PC-9 (cell line): ENCODE measurements at regions not wholly inside any gene's neighbourhood (a gene's known extent, or its start where the extent isn't known, plus 50 kb on each side); places are given as distances from the start of the nearest gene placed in this dataset.

Experiments used
- BruUV-seq: library from RNA; stranded (reverse); fragments of 400-500 nt; replicated peaks from 2 replicates; lab custom pipeline; 2021; lab: Mats Ljungman, UMichigan
- CTCF ChIA-PET: fragments of 300-600 bp; sonication (Branson Sonifier 250); formaldehyde crosslinking; loops from one replicate; lab custom pipeline; 2022; ENCODE audit warnings: antibody characterized with exemption; lab: Charles Lee
- POLR2A ChIA-PET: fragments of 300-600 bp; sonication (Branson Sonifier 250); formaldehyde crosslinking; loops from one replicate; lab custom pipeline; 2022; ENCODE audit warnings: antibody characterized with exemption; ENCODE audit not compliant: unreplicated experiment; lab: Charles Lee
- DNase-seq, 2 experiments: peaks; one replicate each; pipeline versions ENCODE4 v3.0.0 to v3.0.0-alpha.2; 2015 to 2022; ENCODE audit warnings: mixed read lengths in 1 of 2
- H2AFZ ChIP-seq: fragments of 200-600 bp; sonication (generic); 2 replicates; pipeline ENCODE4 v1.8.1; 2017; ENCODE audit warnings: antibody characterized with exemption
- H3F3A ChIP-seq: fragments of 200-600 bp; sonication (generic); 2 replicates; pipeline ENCODE4 v1.8.1; 2017; ENCODE audit warnings: antibody characterized with exemption, mild to moderate bottlenecking, low read depth; ENCODE audit not compliant: insufficient read depth
- H3K27ac ChIP-seq: fragments of 200-600 bp; sonication (generic); 2 replicates; pipeline ENCODE4 v1.6.1; 2016; ENCODE audit warnings: mixed run types
- H3K27me3 ChIP-seq: fragments of 200-600 bp; sonication (generic); 2 replicates; pipeline ENCODE4 v1.6.1; 2016; ENCODE audit warnings: low read depth, mixed run types; ENCODE audit not compliant: insufficient read depth
- H3K36me3 ChIP-seq: fragments of 200-600 bp; sonication (generic); 2 replicates; pipeline ENCODE4 v1.6.1; 2016; ENCODE audit warnings: low read depth, mixed run types
- H3K4me1 ChIP-seq: fragments of 200-600 bp; sonication (generic); replicated peaks from 2 replicates; pipeline ENCODE4 v1.6.1; 2016; ENCODE audit warnings: mixed run types; ENCODE audit not compliant: insufficient read depth
- H3K4me2 ChIP-seq: fragments of 200-600 bp; sonication (generic); 2 replicates; pipeline ENCODE4 v1.6.1; 2017; ENCODE audit warnings: mixed run types
- H3K4me3 ChIP-seq: fragments of 200-600 bp; sonication (generic); 2 replicates; pipeline ENCODE4 v1.6.1; 2016; ENCODE audit warnings: mixed run types
- H3K79me2 ChIP-seq: fragments of 200-600 bp; sonication (generic); 2 replicates; pipeline ENCODE4 v1.6.1; 2017; ENCODE audit warnings: low read depth, mixed run types
- H3K9me2 ChIP-seq: fragments of 200-600 bp; sonication (generic); 2 replicates; pipeline ENCODE4 v1.8.1; 2017; ENCODE audit warnings: mild to moderate bottlenecking; ENCODE audit not compliant: insufficient read depth
- H3K9me3 ChIP-seq: fragments of 200-600 bp; sonication (generic); 2 replicates; pipeline ENCODE4 v1.8.1; 2016; ENCODE audit warnings: low read depth; ENCODE audit not compliant: insufficient read depth
- H4K20me1 ChIP-seq: fragments of 200-600 bp; sonication (generic); 2 replicates; pipeline ENCODE4 v1.8.1; 2017; ENCODE audit not compliant: insufficient read depth
- CTCF ChIP-seq: fragments of 200-600 bp; sonication (generic); conservative IDR thresholded peaks from 2 replicates; pipeline ENCODE4 v1.6.1; 2017; ENCODE audit warnings: mixed run types, antibody characterized with exemption, mild to moderate bottlenecking, moderate library complexity
- EZH2 ChIP-seq: fragments of 200-600 bp; sonication (generic); IDR thresholded peaks from 2 replicates; pipeline ENCODE4 v1.8.0; 2017; ENCODE audit warnings: antibody characterized with exemption, low read depth
- intact Hi-C: fragments of 100-400 bp; cut with micrococcal nuclease; formaldehyde crosslinking; loops from one replicate; pipeline ENCODE4 v1.10.0; 2022; ENCODE audit not compliant: unreplicated experiment

GRCh38 chr22:47361247-47361646 lies 598.8 kb downstream of the TBC1D22A start:
- no peak for TF ChIP-seq CTCF
- TF ChIP-seq EZH2: no peak
- H2AFZ ChIP-seq: no peak overlapping the region
- no peaks in the 10 kb centered on the region for H3K4me1 ChIP-seq
- no peaks in the 10 kb centered on the region; the same call in 1 of the 2 replicates for H4K20me1 ChIP-seq
- no peaks in the 10 kb centered on the region for H3K79me2 ChIP-seq
- intact Hi-C loops: no loop called here
- H3K4me3 ChIP-seq: no peak overlapping the region
- ChIA-PET POLR2A (no interaction called here), CTCF (no interaction called here)
- no peaks in the 10 kb centered on the region for H3F3A ChIP-seq
- no peaks in the 10 kb centered on the region for H3K9me2 ChIP-seq
- no peak overlapping the region for H3K27ac ChIP-seq
- peaks cover 82% of the 10 kb centered on the region for H3K27me3 ChIP-seq
- H3K9me3 ChIP-seq: no peaks in the 10 kb centered on the region; the same call in 1 of the 2 replicates
- H3K36me3 ChIP-seq: no peaks in the 10 kb centered on the region
- no TSS peak for BruUV-seq
- DNase-seq: no peak
- H3K4me2 ChIP-seq: no peak overlapping the region

DNA sequence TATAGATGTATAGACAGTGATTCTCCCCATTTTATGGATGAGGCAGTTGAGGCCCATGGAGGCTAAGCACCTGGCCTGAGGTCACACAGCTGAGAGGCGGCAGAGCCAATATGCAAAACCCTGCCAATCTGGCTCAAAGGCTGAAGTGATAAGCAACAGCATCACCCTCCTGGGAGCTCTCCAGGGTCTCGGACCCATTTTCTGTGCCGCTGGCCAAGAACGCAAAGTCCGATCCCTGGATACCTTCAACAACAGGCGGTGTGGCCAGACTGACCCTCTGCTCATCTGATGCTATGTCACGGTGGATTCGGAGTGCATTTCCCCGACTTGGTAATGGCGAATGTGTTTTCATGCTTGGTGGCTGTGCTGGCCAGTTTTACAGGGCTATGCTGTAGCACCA lies 595.0 kb downstream of the TBC1D22A start:
- TF ChIP-seq CTCF (no peak), EZH2 (no peak)
- no peak for DNase-seq
- no peaks in the 10 kb centered on the region; the same call in 1 of the 2 replicates for H3K9me3 ChIP-seq
- H3K27ac ChIP-seq: no peak overlapping the region
- no peaks in the 10 kb centered on the region for H3K36me3 ChIP-seq
- CTCF ChIA-PET: no interaction called here
- no peak overlapping the region for H3K4me3 ChIP-seq
- H3K4me2 ChIP-seq: no peak overlapping the region
- peaks cover 96% of the 10 kb centered on the region for H3K27me3 ChIP-seq
- H4K20me1 ChIP-seq: no peaks in the 10 kb centered on the region; the same call in 1 of the 2 replicates
- POLR2A ChIA-PET: no interaction called here
- no peak overlapping the region for H2AFZ ChIP-seq
- H3K4me1 ChIP-seq: no peaks in the 10 kb centered on the region
- no peaks in the 10 kb centered on the region for H3F3A ChIP-seq
- H3K79me2 ChIP-seq: no peaks in the 10 kb centered on the region
- H3K9me2 ChIP-seq: no peaks in the 10 kb centered on the region
- intact Hi-C loops: no loop called here
- no TSS peak for BruUV-seq

DNA sequence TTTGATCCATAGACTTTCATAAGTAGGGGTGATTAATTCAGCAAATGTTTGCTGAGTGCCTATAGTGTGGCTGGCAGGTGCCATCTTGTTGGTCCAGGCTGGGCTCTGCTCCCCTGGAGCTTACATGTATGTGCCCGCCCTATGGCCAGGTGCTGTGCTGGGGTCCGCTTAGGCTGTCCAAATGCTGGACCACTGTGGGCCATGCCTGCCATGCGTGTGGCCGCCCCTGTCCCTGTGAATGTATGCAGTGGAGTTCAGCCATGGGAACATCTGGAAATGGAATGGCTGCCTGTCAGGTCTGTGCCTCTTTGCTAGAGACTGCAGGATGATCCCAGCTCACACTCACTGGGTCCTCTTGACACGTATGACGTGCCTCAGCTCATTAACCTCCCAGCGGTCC lies 594.6 kb downstream of the TBC1D22A start:
- H3K4me3 ChIP-seq: no peak overlapping the region
- no peak overlapping the region for H3K4me2 ChIP-seq
- no peaks in the 10 kb centered on the region for H3K79me2 ChIP-seq
- no peaks in the 10 kb centered on the region for H3K9me2 ChIP-seq
- no peaks in the 10 kb centered on the region; the same call in 1 of the 2 replicates for H4K20me1 ChIP-seq
- no peak for TF ChIP-seq EZH2
- TF ChIP-seq CTCF: no peak
- ChIA-PET CTCF (no interaction called here), POLR2A (no interaction called here)
- H3K27me3 ChIP-seq: peaks cover 96% of the 10 kb centered on the region
- no peaks in the 10 kb centered on the region; the same call in 1 of the 2 replicates for H3K9me3 ChIP-seq
- no peaks in the 10 kb centered on the region for H3K36me3 ChIP-seq
- no TSS peak for BruUV-seq
- H3K27ac ChIP-seq: no peak overlapping the region
- H3K4me1 ChIP-seq: no peaks in the 10 kb centered on the region
- H3F3A ChIP-seq: no peaks in the 10 kb centered on the region
- no peak overlapping the region for H2AFZ ChIP-seq
- no peak for DNase-seq
- intact Hi-C loops: no loop called here
